GM12878 (cell line): ENCODE measurements at regions not wholly inside any gene's neighbourhood (a gene's known extent, or its start where the extent isn't known, plus 50 kb on each side); places are given as distances from the start of the nearest gene placed in this dataset.

Experiments used
- RAD21 ChIP-seq: IDR thresholded peaks from 2 replicates; pipeline ENCODE4 v1.6.1; 2011; ENCODE audit warnings: mild to moderate bottlenecking, low read depth, low read length, moderate library complexity; ENCODE audit not compliant: insufficient read depth
- RAD51 ChIP-seq: fragments of 450-650 bp; IDR thresholded peaks from 2 replicates; pipeline ENCODE4 v1.6.1; 2016; ENCODE audit warnings: moderate library complexity, mild to moderate bottlenecking, inconsistent platforms
- SPI1 ChIP-seq: IDR thresholded peaks from 2 replicates; pipeline ENCODE4 v1.6.1; 2011; ENCODE audit warnings: low read depth, mild to moderate bottlenecking, low read length, moderate library complexity, borderline replicate concordance; ENCODE audit not compliant: insufficient read depth

- TF ChIP-seq RAD51 (no peak), SPI1 (no peak), RAD21 (no peak)
These were observed 1658.6 kb upstream of the MIR17HG start for GRCh38 chr13:89688918-89689317.
